ENCODE measurements at regions not wholly inside any gene's neighbourhood (a gene's known extent, or its start where the extent isn't known, plus 50 kb on each side); places are given as distances from the start of the nearest gene placed in this dataset.

DNA sequence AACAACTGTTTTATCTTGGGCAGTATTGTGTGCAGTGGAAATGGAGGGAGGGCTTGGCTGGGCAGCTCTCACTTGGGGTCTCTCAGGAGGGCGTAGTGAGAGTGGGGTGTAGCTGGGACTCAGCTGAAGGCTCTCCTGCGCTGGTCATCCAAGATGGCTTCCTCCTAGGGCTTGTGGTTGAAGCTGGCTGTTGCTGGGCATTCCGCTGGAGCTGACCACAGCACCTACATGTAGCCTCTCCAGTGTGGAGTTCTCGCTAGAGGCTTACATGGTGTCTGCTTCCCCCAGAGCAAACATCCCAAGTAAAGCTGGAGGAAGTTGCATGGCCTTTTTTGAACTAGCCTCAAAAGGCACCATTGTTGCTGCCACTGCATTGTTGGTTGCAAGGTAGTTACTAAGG lies 344.1 kb upstream of the MARCKS start:
- H3K4me1 ChIP-seq = no peaks in the 10 kb centered on the region
- H3K27ac ChIP-seq = no peak overlapping the region
- H3K27me3 ChIP-seq = no peaks in the 10 kb centered on the region
- H3K9me3 ChIP-seq = no peaks in the 10 kb centered on the region
- no peak for DNase-seq (ENCODE audit: low spot score)
- no peaks in the 10 kb centered on the region for H3K36me3 ChIP-seq
- no peak overlapping the region for H3K4me3 ChIP-seq
- TF ChIP-seq, protein P1, sequence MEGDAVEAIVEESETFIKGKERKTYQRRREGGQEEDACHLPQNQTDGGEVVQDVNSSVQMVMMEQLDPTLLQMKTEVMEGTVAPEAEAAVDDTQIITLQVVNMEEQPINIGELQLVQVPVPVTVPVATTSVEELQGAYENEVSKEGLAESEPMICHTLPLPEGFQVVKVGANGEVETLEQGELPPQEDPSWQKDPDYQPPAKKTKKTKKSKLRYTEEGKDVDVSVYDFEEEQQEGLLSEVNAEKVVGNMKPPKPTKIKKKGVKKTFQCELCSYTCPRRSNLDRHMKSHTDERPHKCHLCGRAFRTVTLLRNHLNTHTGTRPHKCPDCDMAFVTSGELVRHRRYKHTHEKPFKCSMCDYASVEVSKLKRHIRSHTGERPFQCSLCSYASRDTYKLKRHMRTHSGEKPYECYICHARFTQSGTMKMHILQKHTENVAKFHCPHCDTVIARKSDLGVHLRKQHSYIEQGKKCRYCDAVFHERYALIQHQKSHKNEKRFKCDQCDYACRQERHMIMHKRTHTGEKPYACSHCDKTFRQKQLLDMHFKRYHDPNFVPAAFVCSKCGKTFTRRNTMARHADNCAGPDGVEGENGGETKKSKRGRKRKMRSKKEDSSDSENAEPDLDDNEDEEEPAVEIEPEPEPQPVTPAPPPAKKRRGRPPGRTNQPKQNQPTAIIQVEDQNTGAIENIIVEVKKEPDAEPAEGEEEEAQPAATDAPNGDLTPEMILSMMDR (IDR thresholded peaks at IDR 0.05) = no peak

DNA sequence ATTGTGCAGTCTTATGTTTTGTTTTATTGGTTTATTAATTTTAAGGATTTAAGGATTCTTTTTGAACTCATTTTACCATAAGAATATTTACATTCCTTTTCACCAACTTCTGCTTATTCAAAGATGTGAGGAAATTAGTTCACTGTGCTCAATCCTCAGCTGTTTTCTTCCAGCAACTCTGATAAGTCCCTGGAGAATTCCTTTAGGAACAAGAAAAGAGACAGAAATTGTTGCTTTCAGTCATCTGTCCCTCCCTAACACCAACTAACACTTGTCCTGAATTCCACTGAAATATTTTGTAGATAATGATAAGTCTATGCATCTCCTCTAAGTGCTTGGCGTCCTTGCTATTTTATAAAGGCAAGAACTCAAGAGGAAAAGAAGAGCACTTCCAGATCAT lies 334.8 kb upstream of the MARCKS start:
- no peak overlapping the region for H3K27ac ChIP-seq
- H3K4me1 ChIP-seq = no peaks in the 10 kb centered on the region
- TF ChIP-seq, protein P1 (IDR thresholded peaks at IDR 0.05) = no peak

DNA sequence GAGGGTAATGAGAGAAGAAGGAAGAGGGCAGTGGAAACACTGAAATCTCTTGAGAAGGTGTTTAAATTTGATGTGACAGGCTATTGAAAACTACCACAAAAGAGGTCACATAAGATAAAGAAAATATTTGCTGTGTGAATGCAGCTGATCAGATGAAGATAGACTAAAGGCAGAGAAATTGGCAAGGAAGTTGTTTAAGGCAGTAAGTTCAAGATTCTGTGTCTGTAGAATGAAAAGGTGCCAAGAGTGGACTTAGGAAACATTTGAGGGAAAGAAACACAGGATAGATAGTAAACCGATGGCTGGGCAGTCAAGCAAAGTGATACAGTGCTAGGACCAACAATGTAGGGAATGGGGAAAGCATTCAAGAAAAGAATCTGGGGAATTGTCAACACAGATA lies 332.3 kb upstream of the MARCKS start:
- DNase-seq (ENCODE audit: low spot score) = no peak
- no peaks in the 10 kb centered on the region for H3K9me3 ChIP-seq
- no peak overlapping the region for H3K27ac ChIP-seq
- no peaks in the 10 kb centered on the region for H3K36me3 ChIP-seq
- no peaks in the 10 kb centered on the region for H3K4me1 ChIP-seq
- H3K27me3 ChIP-seq = no peaks in the 10 kb centered on the region
- TF ChIP-seq, protein P1 (IDR thresholded peaks at IDR 0.05) = no peak
- no peak overlapping the region for H3K4me3 ChIP-seq

More for the DNA sequence above, 334.8 kb upstream of the MARCKS start:
- H3K4me3 ChIP-seq = no peak overlapping the region
- no peak for DNase-seq (ENCODE audit: low spot score)
- no peaks in the 10 kb centered on the region for H3K9me3 ChIP-seq
- H3K36me3 ChIP-seq = no peaks in the 10 kb centered on the region
- no peaks in the 10 kb centered on the region for H3K27me3 ChIP-seq

DNA sequence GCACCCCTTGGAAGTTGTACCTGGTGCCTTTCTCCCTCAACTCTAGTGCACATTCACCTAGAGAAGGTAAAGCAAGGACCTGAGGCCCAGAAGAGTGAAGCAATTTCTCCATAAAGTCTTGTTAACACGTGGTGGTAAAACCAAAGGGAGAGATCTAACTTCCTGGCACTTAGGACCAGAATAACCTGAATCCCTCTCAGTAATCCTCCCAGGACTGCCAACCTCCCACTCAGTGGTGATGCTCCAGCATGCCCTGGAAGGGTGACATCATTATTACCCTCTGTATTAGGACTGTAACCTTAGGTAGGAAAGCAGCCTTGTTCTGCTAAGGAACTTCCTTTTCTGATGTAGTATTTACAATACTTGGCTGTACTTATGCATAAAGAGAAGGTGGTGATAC lies 330.6 kb upstream of the MARCKS start:
- Histone ChIP-seq H3K27me3 (no peaks in the 10 kb centered on the region), H3K27ac (no peak overlapping the region), H3K4me1 (no peaks in the 10 kb centered on the region), H3K4me3 (no peak overlapping the region), H3K9me3 (no peaks in the 10 kb centered on the region), H3K36me3 (no peaks in the 10 kb centered on the region)
- DNase-seq (ENCODE audit: low spot score) = no peak
- TF ChIP-seq, protein P1 (IDR thresholded peaks at IDR 0.05) = no peak

DNA sequence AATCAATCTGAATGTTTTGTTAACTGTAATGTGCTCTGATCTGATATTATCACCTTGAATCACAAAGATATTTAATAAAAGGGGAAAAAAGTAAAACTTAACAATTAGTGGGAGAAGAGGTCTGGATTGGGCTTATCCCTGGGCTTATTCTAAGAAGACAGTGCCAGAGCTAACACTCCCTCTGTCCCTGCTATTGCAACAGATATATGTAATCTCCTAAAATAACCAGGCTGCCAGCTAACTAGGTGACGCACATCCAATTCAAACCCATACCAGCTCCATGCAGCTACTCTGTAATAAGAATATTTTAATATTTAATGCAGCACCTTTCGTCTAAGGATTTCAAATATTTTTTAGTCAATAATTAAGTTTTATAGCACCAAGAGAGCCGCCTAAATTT lies 330.1 kb upstream of the MARCKS start:
- no peak overlapping the region for H3K4me3 ChIP-seq
- no peaks in the 10 kb centered on the region for H3K9me3 ChIP-seq
- H3K27ac ChIP-seq = no peak overlapping the region
- TF ChIP-seq, protein P1 (IDR thresholded peaks at IDR 0.05) = no peak
- no peak for DNase-seq (ENCODE audit: low spot score)
- no peaks in the 10 kb centered on the region for H3K36me3 ChIP-seq
- no peaks in the 10 kb centered on the region for H3K4me1 ChIP-seq
- H3K27me3 ChIP-seq = no peaks in the 10 kb centered on the region

DNA sequence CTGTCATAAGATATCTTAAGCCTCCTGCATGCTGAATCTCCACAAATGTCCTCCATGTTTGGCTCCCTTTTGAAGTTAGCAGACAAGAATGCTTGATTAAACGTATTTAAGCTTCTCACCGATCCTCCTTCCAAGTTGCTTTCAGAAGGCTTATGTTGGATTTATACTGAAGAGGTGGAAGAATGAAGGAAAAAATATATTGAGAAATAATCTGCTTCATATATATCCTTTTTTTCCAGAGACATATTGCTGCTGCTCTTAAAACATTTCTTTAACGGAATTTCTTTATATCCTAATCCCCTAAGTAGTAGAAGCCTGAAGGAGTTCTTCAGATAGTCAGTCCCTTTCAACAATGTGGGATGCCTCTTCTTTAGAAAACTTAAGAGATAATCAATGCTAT lies 329.0 kb upstream of the MARCKS start:
- TF ChIP-seq, protein P1 (IDR thresholded peaks at IDR 0.05) = no peak
- H3K27me3 ChIP-seq = no peaks in the 10 kb centered on the region
- no peak overlapping the region for H3K4me3 ChIP-seq
- no peak overlapping the region for H3K27ac ChIP-seq
- no peak for DNase-seq (ENCODE audit: low spot score)
- no peaks in the 10 kb centered on the region for H3K4me1 ChIP-seq
- H3K9me3 ChIP-seq = no peaks in the 10 kb centered on the region
- no peaks in the 10 kb centered on the region for H3K36me3 ChIP-seq
